Effector memory CD8-positive, alpha-beta T cell (primary cell): ENCODE measurements at regions not wholly inside any gene's neighbourhood (a gene's known extent, or its start where the extent isn't known, plus 50 kb on each side); places are given as distances from the start of the nearest gene placed in this dataset.

Experiments
- ATAC-seq: fragments of 150-1000 bp; cut with Tn5 transposase; replicated peaks from 2 replicates; pipeline ENCODE4 v1.10.0; 2021; ENCODE audit warnings: mild to moderate bottlenecking, moderate library complexity
- DNase-seq, 3 experiments: peaks; one replicate each; pipeline ENCODE4 v3.0.0; 2021
- H3K27ac Mint-ChIP-seq, 2 donors: one replicate each; pipeline ENCODE4 v1.8.0; 2022; ENCODE audit warnings: mild to moderate bottlenecking in 2 of 2, mixed read lengths in 2 of 2, moderate library complexity in 2 of 2
- H3K27me3 Mint-ChIP-seq, 2 donors: one replicate each; pipeline ENCODE4 v1.8.0; 2022; ENCODE audit warnings: mixed read lengths in 2 of 2
- H3K36me3 Mint-ChIP-seq: one replicate; pipeline ENCODE4 v1.8.0; 2022; ENCODE audit warnings: mild to moderate bottlenecking, moderate library complexity, mixed read lengths; ENCODE audit not compliant: insufficient read depth
- H3K4me1 Mint-ChIP-seq, 2 donors: one replicate each; pipeline ENCODE4 v1.8.0; 2022; ENCODE audit warnings: low read depth in 2 of 2, mixed read lengths in 2 of 2
- H3K4me3 Mint-ChIP-seq, 2 donors: one replicate each; pipeline ENCODE4 v1.8.0; 2022; ENCODE audit warnings: mild to moderate bottlenecking in 2 of 2, mixed read lengths in 2 of 2, moderate library complexity in 2 of 2
- H3K9me3 Mint-ChIP-seq, 2 donors: one replicate each; pipeline ENCODE4 v1.8.0; 2022; ENCODE audit warnings: mixed read lengths in 2 of 2

GRCh38 chr18:70499218-70499691 is 210.4 kb downstream of the SOCS6 start:
- Mint-ChIP-seq H3K27ac (no peak overlapping the region), H3K4me3 (no peak overlapping the region)

GRCh38 chr18:70496353-70497294 is 207.8 kb downstream of the SOCS6 start:
- Mint-ChIP-seq H3K4me1 (no peaks in the 10 kb centered on the region), H3K36me3 (no peaks in the 10 kb centered on the region), H3K27me3 (no peaks in the 10 kb centered on the region), H3K27ac (no peak overlapping the region), H3K4me3 (no peak overlapping the region), H3K9me3 (no peaks in the 10 kb centered on the region)
- no peak for DNase-seq
- no peak for ATAC-seq

More at GRCh38 chr18:70499218-70499691, 210.4 kb downstream of the SOCS6 start:
- no peak for DNase-seq
- H3K27me3 Mint-ChIP-seq = no peaks in the 10 kb centered on the region
- ATAC-seq = no peak
- H3K4me1 Mint-ChIP-seq = no peaks in the 10 kb centered on the region
- H3K36me3 Mint-ChIP-seq = no peaks in the 10 kb centered on the region
- H3K9me3 Mint-ChIP-seq = no peaks in the 10 kb centered on the region

GRCh38 chr18:70494524-70494923 is 205.7 kb downstream of the SOCS6 start:
- H3K9me3 Mint-ChIP-seq = no peaks in the 10 kb centered on the region
- no peaks in the 10 kb centered on the region for H3K4me1 Mint-ChIP-seq
- DNase-seq (no peak), ATAC-seq (no peak)
- no peak overlapping the region for H3K27ac Mint-ChIP-seq
- H3K27me3 Mint-ChIP-seq = no peaks in the 10 kb centered on the region
- no peaks in the 10 kb centered on the region for H3K36me3 Mint-ChIP-seq
- H3K4me3 Mint-ChIP-seq = no peak overlapping the region

- ATAC-seq = no peak
- DNase-seq = no peak
- Mint-ChIP-seq H3K27ac (no peak overlapping the region), H3K4me3 (no peak overlapping the region), H3K9me3 (no peaks in the 10 kb centered on the region), H3K36me3 (no peaks in the 10 kb centered on the region), H3K4me1 (no peaks in the 10 kb centered on the region), H3K27me3 (no peaks in the 10 kb centered on the region)
Measured at GRCh38 chr18:70493461-70493860, 204.6 kb downstream of the SOCS6 start.

GRCh38 chr18:70491734-70492348 is 203.0 kb downstream of the SOCS6 start:
- Mint-ChIP-seq H3K4me3 (no peak overlapping the region), H3K27me3 (no peaks in the 10 kb centered on the region), H3K36me3 (no peaks in the 10 kb centered on the region), H3K27ac (no peak overlapping the region), H3K4me1 (no peaks in the 10 kb centered on the region), H3K9me3 (no peaks in the 10 kb centered on the region)
- DNase-seq (peak; percentile 26 to 33 (median 31)), ATAC-seq (peak; percentile 61)

- no peaks in the 10 kb centered on the region for H3K4me1 Mint-ChIP-seq
- DNase-seq (peak in 2 of 3 experiments; percentile 2 to 12), ATAC-seq (peak; percentile 39)
- H3K27me3 Mint-ChIP-seq = peaks cover 0 to 5% of the 10 kb centered on the region in 2 donors
- H3K27ac Mint-ChIP-seq = no peak overlapping the region
- H3K9me3 Mint-ChIP-seq = no peaks in the 10 kb centered on the region
- no peaks in the 10 kb centered on the region for H3K36me3 Mint-ChIP-seq
- H3K4me3 Mint-ChIP-seq = no peak overlapping the region
Measured at GRCh38 chr18:70489986-70490933, 201.4 kb downstream of the SOCS6 start.

- no peak for ATAC-seq
- Mint-ChIP-seq H3K4me1 (no peaks in the 10 kb centered on the region), H3K27me3 (peaks cover 0 to 11% of the 10 kb centered on the region in 2 donors), H3K36me3 (no peaks in the 10 kb centered on the region), H3K4me3 (no peak overlapping the region), H3K9me3 (no peaks in the 10 kb centered on the region), H3K27ac (no peak overlapping the region)
- no peak for DNase-seq
Measured at GRCh38 chr18:70489571-70489970, 200.7 kb downstream of the SOCS6 start.

GRCh38 chr18:70469916-70470315 is 181.1 kb downstream of the SOCS6 start:
- ATAC-seq (no peak), DNase-seq (no peak)
- no peaks in the 10 kb centered on the region for H3K27me3 Mint-ChIP-seq

GRCh38 chr18:70468861-70469547 is 180.2 kb downstream of the SOCS6 start:
- no peak overlapping the region for H3K4me3 Mint-ChIP-seq
- H3K27ac Mint-ChIP-seq = no peak overlapping the region
- no peaks in the 10 kb centered on the region for H3K36me3 Mint-ChIP-seq
- ATAC-seq (no peak), DNase-seq (no peak)
- no peaks in the 10 kb centered on the region for H3K27me3 Mint-ChIP-seq
- H3K9me3 Mint-ChIP-seq = peaks cover 0 to 2% of the 10 kb centered on the region in 2 donors
- peaks cover 0 to 3% of the 10 kb centered on the region in 2 donors for H3K4me1 Mint-ChIP-seq

More at GRCh38 chr18:70469916-70470315, 181.1 kb downstream of the SOCS6 start:
- Mint-ChIP-seq H3K9me3 (peaks cover 0 to 2% of the 10 kb centered on the region in 2 donors), H3K27ac (no peak overlapping the region), H3K4me1 (no peaks in the 10 kb centered on the region), H3K36me3 (no peaks in the 10 kb centered on the region), H3K4me3 (no peak overlapping the region)

GRCh38 chr18:70464343-70465114 is 175.7 kb downstream of the SOCS6 start:
- DNase-seq (no peak), ATAC-seq (no peak)
- peaks cover 0 to 2% of the 10 kb centered on the region in 2 donors for H3K9me3 Mint-ChIP-seq
- H3K27ac Mint-ChIP-seq = no peak overlapping the region
- H3K4me1 Mint-ChIP-seq = peaks cover 0 to 3% of the 10 kb centered on the region in 2 donors
- peaks cover 18% of the 10 kb centered on the region for H3K36me3 Mint-ChIP-seq
- peak overlapping the region; percentile 51 to 57 for H3K4me3 Mint-ChIP-seq
- peaks cover 17 to 27% of the 10 kb centered on the region in 2 donors for H3K27me3 Mint-ChIP-seq

- DNase-seq (no peak), ATAC-seq (no peak)
- Mint-ChIP-seq H3K4me1 (peaks cover 0 to 3% of the 10 kb centered on the region in 2 donors), H3K9me3 (no peaks in the 10 kb centered on the region), H3K36me3 (peaks cover 18% of the 10 kb centered on the region), H3K27me3 (peaks cover 27 to 36% of the 10 kb centered on the region in 2 donors), H3K4me3 (no peak overlapping the region), H3K27ac (no peak overlapping the region)
Measured at GRCh38 chr18:70463085-70463484, 174.2 kb downstream of the SOCS6 start.

- peak overlapping the region in 1 of 2 donors; percentile 70 for H3K27ac Mint-ChIP-seq
- H3K9me3 Mint-ChIP-seq = no peaks in the 10 kb centered on the region
- DNase-seq = no peak
- H3K27me3 Mint-ChIP-seq = peaks cover 27 to 36% of the 10 kb centered on the region in 2 donors
- peaks cover 18% of the 10 kb centered on the region for H3K36me3 Mint-ChIP-seq
- H3K4me1 Mint-ChIP-seq = peaks cover 0 to 3% of the 10 kb centered on the region in 2 donors
- peak overlapping the region in 1 of 2 donors; percentile 18 for H3K4me3 Mint-ChIP-seq
- no peak for ATAC-seq
Measured at GRCh38 chr18:70462078-70462439, 173.2 kb downstream of the SOCS6 start.
